Psoas muscle (tissue), 7 donors: ENCODE measurements at regions not wholly inside any gene's neighbourhood (a gene's known extent, or its start where the extent isn't known, plus 50 kb on each side); places are given as distances from the start of the nearest gene placed in this dataset.
"Not testable (repeated sequence)": the region's sequence is repeated elsewhere in the genome, so short reads cannot be mapped to it uniquely, and the experiment has no call there.

Experiments
- ATAC-seq, 4 donors: fragments of 200-7000 bp; cut with Tn5 transposase; one replicate each; pipeline ENCODE4 v1.9.1; 2020; ENCODE audit warnings: moderate library complexity in 3 of 4, mild to moderate bottlenecking in 2 of 4
- DNase-seq, 2 donors: peaks; one replicate each; pipeline ENCODE4 v3.0.0-alpha.2; 2020
- H3K27ac ChIP-seq: fragments of 200-600 bp; one replicate; pipeline ENCODE4 v1.8.0; 2022
- H3K27me3 ChIP-seq, 3 donors: fragments of 200-600 bp in 1 of 3; one replicate each; pipeline versions ENCODE4 v1.6.1 to v1.8.0; 2013 to 2022; ENCODE audit warnings: low read length in 2 of 3, mild to moderate bottlenecking in 2 of 3, moderate library complexity in 1 of 3; ENCODE audit not compliant: insufficient read depth in 3 of 3
- H3K36me3 ChIP-seq, 2 donors: fragments of 200-600 bp in 1 of 2; one replicate each; pipeline versions ENCODE4 v1.6.1 to v1.8.0; 2013 to 2022; ENCODE audit warnings: low read depth in 1 of 2, mild to moderate bottlenecking in 1 of 2, moderate library complexity in 1 of 2; ENCODE audit not compliant: insufficient read depth in 1 of 2
- H3K4me1 ChIP-seq: fragments of 200-600 bp; one replicate; pipeline ENCODE4 v1.8.0; 2022
- H3K4me3 ChIP-seq: fragments of 200-600 bp; one replicate; pipeline ENCODE4 v1.8.0; 2022; ENCODE audit warnings: mild to moderate bottlenecking
- H3K9me3 ChIP-seq: fragments of 200-600 bp; one replicate; pipeline ENCODE4 v1.8.0; 2022
- CTCF ChIP-seq: fragments of 200-600 bp; IDR thresholded peaks from one replicate; pipeline ENCODE4 v1.8.0; 2022; ENCODE audit warnings: antibody characterized with exemption
- WGBS, 3 donors: extraction: QIAGEN DNeasy Blood & Tissue Kit; methylation state at CpG; one replicate each; pipeline versions ENCODE4 v1.1.6 to v1.1.7; 2013; 5-methylcytosine and 5-hydroxymethylcytosine counted together
- intact Hi-C, 2 donors: fragments of 100-400 bp; cut with DNase I; formaldehyde crosslinking; loops; one replicate each; pipeline versions ENCODE4 v1.11.0 to v1.14.2; 2022
- donor health status: healthy with polysubstance abuse.
- donor health status: DM: no; HTN: no; CAD: no; lungs with moderate emphysema.
- donor health status: Bipolar disorder and iron deficiency.
- donor health status: healthy.
- donor health status: DM: yes; HTN: yes; CAD: no.
- donor health status: DM: no; HTN: no; CAD: no.
- donor health status: DM: yes; HTN: yes; CAD: no.

- ATAC-seq, intact Hi-C loops, H3K27ac ChIP-seq, H3K4me1 ChIP-seq, H3K36me3 ChIP-seq, DNase-seq, H3K9me3 ChIP-seq, H3K4me3 ChIP-seq, H3K27me3 ChIP-seq: not testable (repeated sequence)
- 82 to 100% (median 92%) methylated on average over 1 of the region's 3 CpGs for WGBS, 3 donors
These were observed 93.2 kb downstream of the PROP1 start for GRCh38 chr5:177902806-177903205.

- H3K4me1 ChIP-seq, DNase-seq, H3K9me3 ChIP-seq, H3K36me3 ChIP-seq, ATAC-seq, H3K4me3 ChIP-seq, H3K27ac ChIP-seq, intact Hi-C loops, H3K27me3 ChIP-seq: not testable (repeated sequence)
- WGBS, 3 donors, result 86 to 96% (median 89%) methylated on average over 3 to 4 of the region's 6 CpGs
These were observed 96.0 kb downstream of the PROP1 start for GRCh38 chr5:177900066-177900465.

- H3K9me3 ChIP-seq, H3K4me1 ChIP-seq, H3K36me3 ChIP-seq, H3K4me3 ChIP-seq, DNase-seq, H3K27me3 ChIP-seq, H3K27ac ChIP-seq, ATAC-seq, intact Hi-C loops: not testable (repeated sequence)
- 84 to 100% (median 90%) methylated on average over 1 to 5 of the region's 9 CpGs for WGBS, 3 donors
These were observed 101.2 kb downstream of the PROP1 start for GRCh38 chr5:177894681-177895453.

- H3K27ac ChIP-seq, H3K36me3 ChIP-seq, H3K9me3 ChIP-seq, intact Hi-C loops, H3K27me3 ChIP-seq, H3K4me1 ChIP-seq, H3K4me3 ChIP-seq, DNase-seq: not testable (repeated sequence)
- WGBS, 3 donors, result 53 to 95% (median 69%) methylated on average over 4 of the region's 4 CpGs
- peak in 2 of 4 donors; percentile 2 to 6 for ATAC-seq
These were observed 103.7 kb downstream of the PROP1 start for GRCh38 chr5:177892357-177892665.

- WGBS, 3 donors, result 4 to 20% (median 15%) methylated on average over 4 to 7 of the region's 11 CpGs
- H3K9me3 ChIP-seq, H3K36me3 ChIP-seq, H3K27ac ChIP-seq, intact Hi-C loops, H3K4me3 ChIP-seq, H3K4me1 ChIP-seq, H3K27me3 ChIP-seq: not testable (repeated sequence)
- ATAC-seq (peak; percentile 94 to 96 (median 95)), DNase-seq (peak in 1 of 2 donors; percentile 45)
- peak; percentile 43 for TF ChIP-seq CTCF
These were observed 104.3 kb downstream of the PROP1 start for GRCh38 chr5:177891547-177892356.

GRCh38 chr5:177883295-177883694 is 100.6 kb upstream of the FAM153A start:
- DNase-seq, H3K27me3 ChIP-seq, H3K4me1 ChIP-seq, intact Hi-C loops, H3K27ac ChIP-seq, H3K9me3 ChIP-seq, H3K4me3 ChIP-seq, ATAC-seq: not testable (repeated sequence)
- peaks cover 0 to 17% of the 10 kb centered on the region in 2 donors for H3K36me3 ChIP-seq
- 88 to 94% (median 90%) methylated on average over 8 of the region's 8 CpGs for WGBS, 3 donors

- intact Hi-C loops, DNase-seq, H3K27me3 ChIP-seq, H3K36me3 ChIP-seq, H3K4me1 ChIP-seq, H3K4me3 ChIP-seq, H3K27ac ChIP-seq, H3K9me3 ChIP-seq: not testable (repeated sequence)
- 0 to 1% (median 0%) methylated on average over 4 to 5 of the region's 15 CpGs for WGBS, 3 donors
- ATAC-seq, result peak in 3 of 4 donors; percentile 8 to 38 (median 17)
These were observed 93.2 kb upstream of the FAM153A start for GRCh38 chr5:177875900-177876238.

- not testable (repeated sequence) for H3K27me3 ChIP-seq
- peak; percentile 28 to 56 for DNase-seq
These were observed 92.6 kb upstream of the FAM153A start for GRCh38 chr5:177875013-177875899.

GRCh38 chr5:177863822-177864446 is 81.2 kb upstream of the FAM153A start:
- DNase-seq, ATAC-seq, H3K4me3 ChIP-seq, H3K27ac ChIP-seq, H3K27me3 ChIP-seq, H3K9me3 ChIP-seq, intact Hi-C loops, H3K4me1 ChIP-seq, H3K36me3 ChIP-seq: not testable (repeated sequence)
- 68 to 75% (median 74%) methylated on average over 6 to 7 of the region's 18 CpGs for WGBS, 3 donors

More at GRCh38 chr5:177875013-177875899, 92.6 kb upstream of the FAM153A start:
- H3K4me3 ChIP-seq, result peak overlapping the region; percentile 52
- H3K36me3 ChIP-seq, intact Hi-C loops, H3K9me3 ChIP-seq, H3K27ac ChIP-seq, H3K4me1 ChIP-seq: not testable (repeated sequence)
- ATAC-seq, result peak; percentile 67 to 98 (median 94)
- WGBS, 3 donors, result 1 to 2% (median 1%) methylated on average over 11 to 22 of the region's 56 CpGs
